Glomerular endothelial cell (primary cell): ENCODE measurements at regions not wholly inside any gene's neighbourhood (a gene's known extent, or its start where the extent isn't known, plus 50 kb on each side); places are given as distances from the start of the nearest gene placed in this dataset.
"Not testable (repeated sequence)": the region's sequence is repeated elsewhere in the genome, so short reads cannot be mapped to it uniquely, and the experiment has no call there.

Experiments used
- DNase-seq: peaks from one replicate; pipeline ENCODE4 v3.0.0-alpha.2; 2011; ENCODE audit warnings: low read depth, low spot score; ENCODE audit errors: extremely low read depth

DNA sequence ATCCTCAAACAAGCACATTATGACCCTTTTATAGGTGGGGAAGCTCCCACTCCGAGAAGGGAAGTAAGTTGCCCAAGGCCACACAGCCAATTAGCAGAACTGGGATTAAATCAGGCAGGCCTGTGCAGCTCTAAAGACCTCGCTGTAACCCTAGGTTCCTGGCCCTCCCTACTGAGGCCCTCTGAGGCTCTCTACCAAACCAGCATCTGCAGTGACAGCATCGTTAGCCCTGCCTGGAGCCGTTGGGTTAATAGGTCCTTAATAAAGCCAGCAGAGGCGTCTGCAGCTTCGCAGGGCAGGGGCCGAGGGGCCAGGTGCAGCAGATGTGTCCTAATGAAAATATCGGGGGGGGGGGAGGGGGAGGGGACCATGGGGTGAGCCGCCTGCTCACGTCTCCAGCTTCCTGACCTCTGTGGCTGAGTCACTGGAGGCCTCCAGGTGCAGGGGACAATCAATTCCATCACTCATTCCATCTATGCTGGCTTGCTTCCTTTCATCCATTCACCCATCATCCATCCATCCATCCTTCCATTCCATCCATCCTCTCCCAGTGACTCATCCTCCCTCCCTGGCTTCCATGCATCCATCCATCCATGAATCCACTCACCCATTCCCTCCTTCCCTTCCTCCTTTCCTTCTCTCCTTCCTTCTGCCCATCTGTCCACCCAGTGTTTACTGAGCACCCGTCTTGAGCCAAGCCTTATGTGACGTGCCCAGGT is 203.9 kb downstream of the C9orf50 start:
- no peak for DNase-seq

GRCh38 chr9:129415942-129416651 is 204.8 kb downstream of the C9orf50 start:
- no peak for DNase-seq

GRCh38 chr9:129414993-129415941 is 205.6 kb downstream of the C9orf50 start:
- DNase-seq, result no peak

DNA sequence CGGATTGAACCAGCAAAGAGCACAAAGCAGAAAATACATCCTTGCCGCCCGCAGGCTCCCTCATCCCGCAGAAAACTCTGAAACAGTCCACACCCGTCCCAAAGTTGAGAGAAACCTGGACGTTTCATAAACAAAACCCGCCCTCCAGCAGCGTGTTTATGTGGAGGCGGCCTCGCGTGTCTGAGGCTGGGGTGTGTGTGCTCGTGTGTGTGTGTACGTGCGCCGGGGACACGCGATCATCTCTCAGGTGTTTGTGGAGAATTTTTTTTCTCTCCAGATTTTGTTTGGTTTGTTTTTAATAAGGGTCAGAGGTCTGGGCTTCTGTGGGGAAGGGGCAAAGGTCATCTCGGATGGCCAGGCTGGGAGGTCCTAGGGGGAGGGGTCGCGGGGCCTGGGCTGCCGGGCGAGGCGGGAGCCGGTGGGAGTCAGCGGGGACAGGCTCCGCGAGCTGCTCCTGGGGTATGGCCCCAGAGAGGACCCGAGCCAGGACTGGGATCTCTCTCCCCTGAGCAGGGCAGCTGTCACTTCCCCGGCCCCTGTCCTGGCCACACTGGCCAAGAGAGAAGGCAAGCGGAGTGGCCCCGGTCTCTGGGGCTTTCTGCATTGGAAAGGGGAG is 206.4 kb downstream of the C9orf50 start:
- no peak for DNase-seq

DNA sequence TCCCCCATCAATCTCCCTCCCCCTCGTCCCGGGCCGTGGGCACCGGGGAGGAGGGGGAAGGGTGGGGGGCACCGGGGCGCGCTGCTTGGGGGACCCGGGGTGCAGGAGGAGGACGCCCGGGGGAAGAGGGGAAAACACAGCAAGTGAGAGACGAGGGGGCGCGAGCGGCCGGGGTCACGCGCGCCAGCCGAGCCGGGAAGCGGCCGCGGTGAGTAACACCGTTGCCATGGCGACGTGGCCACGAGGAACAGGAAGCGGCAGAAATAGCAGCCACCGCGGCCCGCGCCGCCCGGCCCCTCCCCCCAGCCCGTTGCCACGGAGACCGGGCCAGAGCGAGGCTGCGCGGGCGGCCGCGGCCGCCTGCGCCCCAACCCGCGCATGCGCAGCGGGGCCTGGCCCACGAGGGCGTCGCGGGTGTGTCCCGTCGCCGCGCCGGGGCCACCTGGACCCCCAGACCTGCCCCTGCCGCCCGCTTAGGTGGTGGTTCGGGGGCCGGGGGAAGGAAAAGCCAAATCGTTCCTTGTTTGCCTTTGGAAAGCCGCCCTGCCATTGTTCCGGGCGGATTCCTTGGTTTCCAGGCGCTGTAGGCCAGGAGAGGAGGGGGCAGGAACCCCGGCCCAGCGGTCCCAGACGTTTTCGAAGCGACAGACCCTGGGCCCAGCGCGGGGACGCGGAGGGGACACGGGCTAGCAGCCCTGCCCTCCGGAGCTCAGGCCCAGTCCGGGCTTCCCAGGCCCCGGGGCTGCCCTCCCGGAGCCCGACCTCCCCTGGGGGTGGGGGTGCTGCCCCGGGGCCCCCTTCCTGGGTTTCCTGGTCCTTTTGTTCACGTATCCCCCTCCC is 207.1 kb downstream of the C9orf50 start:
- peak; percentile 51 for DNase-seq

DNA sequence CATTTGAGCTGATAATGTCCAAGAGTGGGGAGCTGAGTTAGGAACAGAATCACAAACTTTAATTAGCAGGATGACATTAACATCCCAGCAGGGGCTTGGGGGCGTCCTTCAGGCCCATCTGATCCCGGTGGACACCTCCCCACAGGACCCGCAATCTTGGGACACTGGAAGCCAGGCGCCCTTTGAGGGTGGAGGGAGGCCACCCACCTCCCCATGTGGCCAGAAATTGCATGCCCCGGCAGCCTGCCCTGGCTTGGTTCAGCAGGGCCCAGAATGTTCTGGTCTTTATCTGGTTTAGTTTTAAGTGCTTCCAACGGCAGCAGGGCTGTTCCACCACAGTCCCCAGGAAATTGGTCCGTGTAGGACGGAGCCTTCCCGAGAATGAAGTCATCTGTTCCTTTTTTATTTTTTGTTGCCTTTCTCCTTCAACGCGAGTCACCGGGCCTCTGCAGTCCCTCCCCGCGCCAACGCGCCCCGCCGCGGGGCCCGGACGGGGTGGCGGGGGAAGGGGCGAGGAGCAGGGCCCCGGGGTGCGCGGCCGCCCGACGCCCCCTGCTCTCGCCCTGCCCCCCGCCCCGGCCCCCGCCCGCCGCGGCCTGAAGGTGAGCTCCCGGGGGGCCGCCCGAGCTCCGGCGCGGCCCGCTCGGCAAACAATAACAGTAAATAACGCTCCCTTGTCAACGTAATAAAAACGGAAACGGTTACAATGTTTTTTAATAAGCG is 207.9 kb downstream of the C9orf50 start:
- peak; percentile 20 for DNase-seq

GRCh38 chr9:129412176-129412813 is 208.6 kb downstream of the C9orf50 start:
- not testable (repeated sequence) for DNase-seq

DNA sequence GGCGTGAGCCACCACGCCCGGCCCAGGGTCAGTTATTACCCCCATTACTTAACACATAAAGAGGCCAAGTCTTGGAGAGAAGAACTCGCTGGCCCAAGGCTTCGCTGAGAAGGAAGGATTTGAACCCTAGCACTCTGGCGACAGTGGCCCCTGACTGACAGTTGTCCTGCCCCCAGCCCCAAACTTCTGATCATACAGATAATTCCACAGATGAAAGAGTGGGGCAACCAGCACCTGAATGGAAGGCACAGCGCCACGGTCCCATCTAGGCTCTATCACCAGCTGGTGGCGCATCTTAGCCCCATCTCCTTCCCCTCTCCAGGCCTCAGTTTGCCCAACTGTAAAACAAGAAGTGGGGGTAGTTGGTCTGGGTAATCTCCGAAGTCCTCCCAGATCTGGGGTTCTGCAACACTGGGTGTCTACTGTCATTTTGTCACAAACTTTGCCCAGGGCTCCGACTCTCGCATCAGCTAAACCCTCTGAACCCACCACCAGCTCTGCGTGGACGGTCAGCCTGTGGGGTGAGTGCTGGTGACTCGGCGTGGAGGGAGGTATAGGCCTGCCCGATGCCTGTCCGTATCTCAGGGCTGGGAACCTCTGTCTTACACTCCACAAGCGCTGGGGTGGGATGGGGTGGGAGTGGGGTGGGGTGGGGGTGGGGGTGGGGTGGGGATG is 209.3 kb downstream of the C9orf50 start:
- no peak for DNase-seq

GRCh38 chr9:129410226-129410625 is 210.7 kb downstream of the C9orf50 start:
- DNase-seq, result no peak

- DNase-seq, result no peak
These were observed 212.2 kb downstream of the C9orf50 start for GRCh38 chr9:129408535-129409215.

GRCh38 chr9:129407905-129408452 is 212.9 kb downstream of the C9orf50 start:
- DNase-seq, result no peak

- DNase-seq, result no peak
These were observed 214.3 kb downstream of the C9orf50 start for GRCh38 chr9:129406278-129407225.

DNA sequence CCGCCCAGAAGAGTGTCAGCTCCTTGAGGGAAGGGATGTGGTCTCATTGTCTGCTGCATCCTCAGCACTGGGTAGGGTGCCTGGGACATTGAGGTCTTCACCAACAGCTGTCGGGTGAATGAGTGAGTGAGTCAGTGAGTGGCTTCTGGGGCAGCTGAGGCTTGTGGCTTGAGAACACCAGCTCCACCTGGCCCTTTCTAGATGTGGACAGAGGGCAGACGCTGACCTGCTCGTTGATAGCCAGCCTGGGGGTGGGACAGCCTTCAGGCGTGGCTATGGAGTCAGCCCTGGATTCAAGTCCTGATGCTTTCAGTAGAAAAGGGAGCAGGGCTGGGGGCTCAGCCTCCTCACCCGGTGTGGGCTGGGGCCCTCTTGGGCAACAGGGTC is 215.1 kb downstream of the C9orf50 start:
- DNase-seq, result no peak

DNA sequence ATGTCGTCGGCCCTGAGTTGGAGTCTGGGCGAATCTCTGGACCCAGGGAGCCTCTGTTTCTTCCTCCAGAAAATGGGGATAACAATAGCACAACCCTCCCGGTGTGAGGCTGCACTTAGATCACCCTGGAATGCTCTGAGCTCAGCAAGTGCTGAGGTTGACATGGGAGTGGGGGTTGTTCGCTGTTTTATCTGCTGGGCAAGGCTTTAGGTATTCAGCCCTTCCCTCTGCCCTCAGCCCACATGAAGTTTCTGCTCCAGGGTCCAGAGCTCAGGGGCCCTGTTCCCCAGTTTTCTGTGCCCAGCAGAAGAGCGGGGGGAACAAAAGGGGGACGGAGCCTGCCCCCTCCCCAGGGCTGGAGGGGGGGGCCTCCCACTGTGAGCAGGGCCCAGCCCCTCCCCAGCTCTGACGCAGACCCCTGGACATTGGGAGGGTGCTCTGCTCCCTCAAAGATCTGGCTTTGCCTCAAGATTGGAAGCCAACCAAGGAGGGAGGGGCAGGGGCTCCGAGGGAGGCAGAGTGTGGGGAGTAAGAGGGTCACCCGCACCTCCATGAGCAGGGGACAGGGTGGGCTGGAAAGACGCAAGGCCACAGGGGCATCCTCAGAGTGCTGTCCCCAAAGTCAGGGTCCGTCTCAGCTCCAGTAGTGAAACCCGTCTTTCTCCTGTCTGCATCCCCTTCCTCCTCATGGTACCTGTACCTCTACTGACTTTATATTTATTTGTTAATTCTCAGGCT is 215.6 kb downstream of the C9orf50 start:
- no peak for DNase-seq

GRCh38 chr9:129404621-129405020 is 216.3 kb downstream of the C9orf50 start:
- no peak for DNase-seq
